SK-N-SH treated with all-trans-retinoic acid at 6 μM for 48 hours (cell line): ENCODE measurements at regions not wholly inside any gene's neighbourhood (a gene's known extent, or its start where the extent isn't known, plus 50 kb on each side); places are given as distances from the start of the nearest gene placed in this dataset.
A peak's percentile ranks its signal among the peaks of the same experiment; 100 is the strongest.

ENCODE experiments used
- ARNTL ChIP-seq: fragments of 450-650 bp; formaldehyde crosslinking; IDR thresholded peaks from 2 replicates; pipeline ENCODE4 v1.5.0; 2020; ENCODE audit warnings: low read depth, mild to moderate bottlenecking, moderate library complexity, borderline replicate concordance
- CSDC2 ChIP-seq: fragments of 250-450 bp; sonication (Bioruptor Pico); IDR thresholded peaks from 2 replicates; pipeline ENCODE4 v1.5.0; 2020; ENCODE audit warnings: mild to moderate bottlenecking, moderate library complexity
- CSRNP3 ChIP-seq: fragments of 250-450 bp; sonication (Bioruptor Pico); IDR thresholded peaks from 2 replicates; pipeline ENCODE4 v1.5.1; 2021; ENCODE audit warnings: mild to moderate bottlenecking, moderate library complexity
- SNAI2 ChIP-seq: fragments of 250-450 bp; sonication (Bioruptor Pico); IDR thresholded peaks from 2 replicates; pipeline ENCODE4 v1.5.0; 2020; ENCODE audit warnings: mild to moderate bottlenecking, moderate library complexity
- TCF4 ChIP-seq: fragments of 250-450 bp; sonication (Bioruptor Pico); IDR thresholded peaks from 2 replicates; pipeline ENCODE4 v1.8.0; 2021; ENCODE audit warnings: mild to moderate bottlenecking, moderate library complexity, borderline replicate concordance
- TSHZ2 ChIP-seq: fragments of 250-450 bp; sonication (Bioruptor Pico); IDR thresholded peaks from 2 replicates; pipeline ENCODE4 v1.5.0; 2020; ENCODE audit warnings: mild to moderate bottlenecking, moderate library complexity
- ZFP3 ChIP-seq: fragments of 250-450 bp; sonication (Bioruptor Pico); IDR thresholded peaks from 2 replicates; pipeline ENCODE4 v1.5.0; 2020; ENCODE audit warnings: mild to moderate bottlenecking, moderate library complexity
- ZFP30 ChIP-seq: fragments of 450-650 bp; formaldehyde crosslinking; IDR thresholded peaks from 2 replicates; pipeline ENCODE4 v1.5.0; 2022; ENCODE audit warnings: mild to moderate bottlenecking, moderate library complexity
- ZNF565 ChIP-seq: fragments of 450-650 bp; formaldehyde crosslinking; conservative IDR thresholded peaks from 2 replicates; pipeline ENCODE4 v1.5.0; 2020; ENCODE audit warnings: low read depth, mild to moderate bottlenecking, moderate library complexity
- ZNF70 ChIP-seq: fragments of 450-650 bp; formaldehyde crosslinking; IDR thresholded peaks from 2 replicates; pipeline ENCODE4 v1.5.0; 2020; ENCODE audit warnings: mild to moderate bottlenecking, moderate library complexity
- ZNF8 ChIP-seq: fragments of 450-650 bp; formaldehyde crosslinking; IDR thresholded peaks from 2 replicates; pipeline ENCODE4 v1.5.0; 2020; ENCODE audit warnings: mild to moderate bottlenecking, moderate library complexity
- TF ChIP-seq, protein P1 (sequence below): fragments of 250-450 bp; sonication (Bioruptor Pico); IDR thresholded peaks from 2 replicates; pipeline ENCODE4 v1.8.0; 2021; ENCODE audit warnings: low read depth, mild to moderate bottlenecking, moderate library complexity, borderline replicate concordance

DNA sequence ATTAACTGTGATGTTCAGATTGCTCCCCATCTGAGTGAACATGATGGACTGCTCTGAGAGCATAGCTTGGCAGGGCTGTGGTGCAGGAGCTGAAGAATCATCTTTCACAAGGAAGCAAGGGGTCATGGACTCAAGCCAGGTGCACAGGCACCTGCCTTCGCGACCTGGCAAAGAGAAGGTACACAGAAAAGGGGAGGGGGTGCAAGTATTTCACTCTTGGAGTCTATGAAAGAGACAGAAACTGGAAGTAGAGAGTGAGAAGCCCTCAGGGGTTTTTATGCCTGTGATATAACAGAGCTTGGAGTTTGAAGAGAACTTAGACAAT lies 232.6 kb upstream of the PLXNA2 start:
- TF ChIP-seq TSHZ2 (CRISPR knock-in tag) (peak; percentile 12; the same call in 1 of the 2 replicates), TCF4 (no peak), ZFP3 (CRISPR knock-in tag) (no peak), SNAI2 (CRISPR knock-in tag) (no peak), ZNF8 (no peak), ZNF70 (no peak), CSDC2 (CRISPR knock-in tag) (no peak), ZNF565 (CRISPR knock-in tag) (no peak), ARNTL (no peak), ZFP30 (CRISPR knock-in tag) (no peak), CSRNP3 (CRISPR knock-in tag) (no peak)
- TF ChIP-seq, protein P1, sequence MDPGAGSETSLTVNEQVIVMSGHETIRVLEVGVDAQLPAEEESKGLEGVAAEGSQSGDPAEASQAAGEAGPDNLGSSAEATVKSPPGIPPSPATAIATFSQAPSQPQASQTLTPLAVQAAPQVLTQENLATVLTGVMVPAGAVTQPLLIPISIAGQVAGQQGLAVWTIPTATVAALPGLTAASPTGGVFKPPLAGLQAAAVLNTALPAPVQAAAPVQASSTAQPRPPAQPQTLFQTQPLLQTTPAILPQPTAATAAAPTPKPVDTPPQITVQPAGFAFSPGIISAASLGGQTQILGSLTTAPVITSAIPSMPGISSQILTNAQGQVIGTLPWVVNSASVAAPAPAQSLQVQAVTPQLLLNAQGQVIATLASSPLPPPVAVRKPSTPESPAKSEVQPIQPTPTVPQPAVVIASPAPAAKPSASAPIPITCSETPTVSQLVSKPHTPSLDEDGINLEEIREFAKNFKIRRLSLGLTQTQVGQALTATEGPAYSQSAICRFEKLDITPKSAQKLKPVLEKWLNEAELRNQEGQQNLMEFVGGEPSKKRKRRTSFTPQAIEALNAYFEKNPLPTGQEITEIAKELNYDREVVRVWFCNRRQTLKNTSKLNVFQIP (CRISPR knock-in tag), result no peak
